IMR-90 (cell line): ENCODE measurements at regions not wholly inside any gene's neighbourhood (a gene's known extent, or its start where the extent isn't known, plus 50 kb on each side); places are given as distances from the start of the nearest gene placed in this dataset.

ENCODE experiments used
- ATAC-seq: fragments of 200-7000 bp; cut with Tn5 transposase; 2 replicates; pipeline ENCODE4 v1.9.1; 2020; ENCODE audit warnings: low read depth, mild to moderate bottlenecking, moderate library complexity
- BruUV-seq: library from RNA; stranded (reverse); fragments of 400-500 nt; replicated peaks from 2 replicates; lab custom pipeline; 2021; lab: Mats Ljungman, UMichigan
- CTCF ChIA-PET: fragments of 300-600 bp; formaldehyde crosslinking; extraction: SDS; loops from one replicate; lab custom pipeline; 2021; ENCODE audit warnings: antibody characterized with exemption; lab: Yijun Ruan, JAX
- POLR2A ChIA-PET: fragments of 300-600 bp; sonication (Branson Sonifier 250); formaldehyde crosslinking; loops from one replicate; lab custom pipeline; 2022; ENCODE audit warnings: antibody characterized with exemption; ENCODE audit not compliant: unreplicated experiment; lab: Charles Lee
- DNase-seq: peaks from one replicate; pipeline ENCODE4 v3.0.0; 2013
- H2AFZ ChIP-seq: replicated peaks from 2 replicates; pipeline ENCODE3; 2013; ENCODE audit warnings: low read length, mild to moderate bottlenecking; ENCODE audit not compliant: poor library complexity
- H2AK5ac ChIP-seq: 2 replicates; pipeline ENCODE4 v1.6.1; 2013; ENCODE audit warnings: low read depth, low read length, inconsistent platforms
- H2AK9ac ChIP-seq: replicated peaks from 2 replicates; pipeline ENCODE3; 2013; ENCODE audit warnings: mild to moderate bottlenecking, low read depth, low read length, moderate library complexity; ENCODE audit not compliant: poor library complexity
- H2BK120ac ChIP-seq: 2 replicates; pipeline ENCODE4 v1.6.1; 2013; ENCODE audit warnings: low read depth, low read length, inconsistent platforms
- H2BK15ac ChIP-seq: 3 replicates; pipeline ENCODE4 v1.6.1; 2013; ENCODE audit warnings: low read depth, low read length, inconsistent platforms
- H2BK20ac ChIP-seq: 2 replicates; pipeline ENCODE4 v1.6.1; 2013; ENCODE audit warnings: low read depth, mild to moderate bottlenecking, inconsistent platforms, low read length, moderate library complexity
- H2BK5ac ChIP-seq: 2 replicates; pipeline ENCODE4 v1.6.1; 2013; ENCODE audit warnings: mild to moderate bottlenecking, low read depth, low read length, inconsistent platforms; ENCODE audit not compliant: poor library complexity, severe bottlenecking
- H3K14ac ChIP-seq: replicated peaks from 2 replicates; pipeline ENCODE4 v1.6.1; 2013; ENCODE audit warnings: low read depth, low read length, inconsistent platforms
- H3K18ac ChIP-seq: 2 replicates; pipeline ENCODE4 v1.6.1; 2013; ENCODE audit warnings: low read depth, low read length, control low read depth
- H3K23ac ChIP-seq: 2 replicates; pipeline ENCODE4 v1.6.1; 2013; ENCODE audit warnings: low read depth, low read length, inconsistent platforms
- H3K27ac ChIP-seq: 2 replicates; pipeline ENCODE4 v1.5.1; 2013; ENCODE audit warnings: mild to moderate bottlenecking, control low read depth, low read length; ENCODE audit not compliant: insufficient read depth
- H3K27me3 ChIP-seq: 2 replicates; pipeline ENCODE4 v1.6.1; 2013; ENCODE audit warnings: low read length; ENCODE audit not compliant: control insufficient read depth, insufficient read depth
- H3K36me3 ChIP-seq: 2 replicates; pipeline ENCODE4 v1.6.1; 2013; ENCODE audit warnings: low read length, mixed read lengths; ENCODE audit not compliant: control insufficient read depth, insufficient read depth
- H3K4ac ChIP-seq: 2 replicates; pipeline ENCODE4 v1.6.1; 2013; ENCODE audit warnings: low read depth, low read length, inconsistent platforms
- H3K4me1 ChIP-seq: 2 replicates; pipeline ENCODE4 v1.6.1; 2013; ENCODE audit warnings: low read length, mixed read lengths; ENCODE audit not compliant: control insufficient read depth, insufficient read depth
- H3K4me2 ChIP-seq: 2 replicates; pipeline ENCODE4 v1.6.1; 2013; ENCODE audit warnings: low read depth, mild to moderate bottlenecking, control low read depth, low read length, moderate library complexity
- H3K4me3 ChIP-seq: 2 replicates; pipeline ENCODE4 v1.5.1; 2013; ENCODE audit warnings: low read depth, mild to moderate bottlenecking, control low read depth, low read length, moderate library complexity; ENCODE audit not compliant: insufficient read depth
- H3K56ac ChIP-seq: 2 replicates; pipeline ENCODE4 v1.6.1; 2013; ENCODE audit warnings: low read length, inconsistent platforms; ENCODE audit not compliant: insufficient read depth; ENCODE audit errors: extremely low read depth
- H3K79me1 ChIP-seq, 2 experiments: 2 replicates each; pipeline ENCODE4 v1.6.1; 2013; ENCODE audit warnings: low read length in 2 of 2, inconsistent platforms in 1 of 2, low read depth in 1 of 2
- H3K9ac ChIP-seq: 2 replicates; pipeline ENCODE4 v1.6.1; 2013; ENCODE audit warnings: low read depth, low read length, control low read depth
- H3K9me1 ChIP-seq: 2 replicates; pipeline ENCODE4 v1.6.1; 2013; ENCODE audit warnings: low read length, inconsistent platforms; ENCODE audit not compliant: insufficient read depth
- H3K9me3 ChIP-seq: 2 replicates; pipeline ENCODE4 v1.6.1; 2013; ENCODE audit warnings: low read length; ENCODE audit not compliant: control insufficient read depth, insufficient read depth
- H4K20me1 ChIP-seq: 2 replicates; pipeline ENCODE4 v1.6.1; 2013; ENCODE audit warnings: low read length, inconsistent platforms; ENCODE audit not compliant: insufficient read depth
- H4K5ac ChIP-seq: 2 replicates; pipeline ENCODE4 v1.6.1; 2013; ENCODE audit warnings: mild to moderate bottlenecking, low read depth, low read length, control low read depth
- H4K8ac ChIP-seq, 2 experiments: 2 replicates each; pipeline ENCODE4 v1.6.1; 2013; ENCODE audit warnings: low read depth in 2 of 2, low read length in 2 of 2, control low read depth in 1 of 2, inconsistent platforms in 1 of 2
- H4K91ac ChIP-seq: 2 replicates; pipeline ENCODE4 v1.6.1; 2013; ENCODE audit warnings: low read depth, low read length, inconsistent platforms; ENCODE audit not compliant: insufficient read depth
- BHLHE40 ChIP-seq: fragments of 150-350 bp; IDR thresholded peaks from 2 replicates; pipeline ENCODE4 v1.6.1; 2016; ENCODE audit warnings: mild to moderate bottlenecking, low read depth, low read length
- CEBPB ChIP-seq: IDR thresholded peaks from 2 replicates; pipeline ENCODE4 v1.6.1; 2012; ENCODE audit warnings: low read depth, low read length, improper control_type of control experiment
- FOS ChIP-seq: fragments of 150-350 bp; IDR thresholded peaks from 2 replicates; pipeline ENCODE4 v1.6.1; 2016; ENCODE audit warnings: low read depth, low read length
- MAZ ChIP-seq: IDR thresholded peaks from 2 replicates; pipeline ENCODE4 v1.6.1; 2012; ENCODE audit warnings: low read depth, mild to moderate bottlenecking, low read length, improper control_type of control experiment, moderate library complexity, borderline replicate concordance
- MXI1 ChIP-seq: IDR thresholded peaks from 2 replicates; pipeline ENCODE4 v1.6.1; 2012; ENCODE audit warnings: low read depth, mild to moderate bottlenecking, low read length, moderate library complexity, borderline replicate concordance
- SMC3 ChIP-seq: fragments of 150-350 bp; IDR thresholded peaks from 2 replicates; pipeline ENCODE4 v1.6.1; 2016; ENCODE audit warnings: low read depth, mild to moderate bottlenecking, antibody characterized with exemption, low read length, moderate library complexity
- whole genome bisulfite sequencing, 2 experiments: methylation state at CpG; one replicate each; pipeline versions ENCODE4 v1.1.5 to v1.1.7; 2013; ENCODE audit warnings: missing lambda C conversion rate in 2 of 2; ENCODE audit not compliant: insufficient read length in 1 of 2; ENCODE audit errors: extremely low coverage in 2 of 2; 5-methylcytosine and 5-hydroxymethylcytosine counted together
- dilution Hi-C: fragments of 300-500 bp; cut with HindIII; formaldehyde crosslinking; loops from one replicate; pipeline ENCODE4 v1.14.3; 2018; ENCODE audit warnings: low sequenced_read_pairs; ENCODE audit not compliant: unreplicated experiment
- in situ Hi-C: fragments of 300-500 bp; cut with MboI; formaldehyde crosslinking; loops from 3 replicates; pipeline ENCODE4 v1.14.3; 2019; ENCODE audit warnings: low sequenced_read_pairs, inconsistent platforms, mixed read lengths
- intact Hi-C: fragments of 100-400 bp; cut with micrococcal nuclease; formaldehyde crosslinking; loops from 2 replicates; pipeline ENCODE4 v1.10.0; 2022
- TF ChIP-seq, protein P1 (sequence below): fragments of 150-350 bp; IDR thresholded peaks from 2 replicates; pipeline ENCODE4 v1.6.1; 2016; ENCODE audit warnings: low read depth, mild to moderate bottlenecking, low read length, moderate library complexity, borderline replicate concordance

DNA sequence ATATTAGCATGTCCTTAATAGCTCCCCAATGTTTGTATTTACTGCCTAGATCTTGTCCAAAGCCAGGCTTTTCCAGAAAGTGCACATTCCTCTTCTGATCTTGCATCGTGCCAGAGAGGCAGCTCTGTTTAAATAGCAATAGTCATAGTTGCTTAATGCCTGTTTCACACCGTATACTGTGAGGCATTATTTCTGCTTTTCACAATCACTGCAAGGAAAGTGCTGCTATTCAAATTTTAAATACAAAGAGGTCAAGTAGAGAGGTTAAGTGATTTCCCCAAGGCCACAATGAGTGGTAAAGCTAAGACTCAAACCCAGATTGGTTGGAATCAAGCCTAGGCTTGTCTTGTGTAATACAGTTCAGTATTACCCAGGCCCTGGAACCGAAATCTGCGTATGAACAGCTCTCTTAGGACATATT lies 153.6 kb downstream of the SNX18 start:
- ChIA-PET POLR2A (interaction anchor here (0.6 to 1.3 kb wide), 3 partner anchors 152 to 636 kb away, joined by 3 to 4 read pairs (median 3); partner anchors contain the start of genes DHX29 and MTREX), CTCF (interaction anchor here (0.6 kb wide), 2 partner anchors 30 to 1279 kb away, joined by 3 to 4 read pairs; no protein-coding TSS in a partner anchor)
- Histone ChIP-seq H4K5ac (peak overlapping the region; percentile 85), H3K27me3 (no peaks in the 10 kb centered on the region), H3K23ac (no peak overlapping the region), H4K20me1 (no peaks in the 10 kb centered on the region), H3K79me1 (peaks cover 0 to 43% of the 10 kb centered on the region in 2 experiments; a peak in 2 of 4 replicates), H2BK20ac (peak overlapping the region; percentile 35), H3K4me1 (peaks cover 22% of the 10 kb centered on the region), H3K18ac (peak overlapping the region; percentile 97), H3K14ac (peak overlapping the region; percentile 94), H3K9me1 (peaks cover 19% of the 10 kb centered on the region), H4K8ac (peak overlapping the region; percentile 10 to 83; a peak in 2 of 4 replicates), H3K36me3 (no peaks in the 10 kb centered on the region), H3K9me3 (no peaks in the 10 kb centered on the region), H3K56ac (0 out of 2 replicates have a peak overlapping the region, but pooled peaks have one; percentile 2), H3K4me3 (no peak overlapping the region), H3K4me2 (no peak overlapping the region), H4K91ac (peak overlapping the region; percentile 90), H2AFZ (no peak overlapping the region), H3K9ac (no peak overlapping the region), H2BK15ac (peak overlapping the region; percentile 80; the same call in 2 of the 3 replicates), H3K4ac (peak overlapping the region; percentile 95), H2AK9ac (no peak overlapping the region), H2BK5ac (peak overlapping the region; percentile 91), H2AK5ac (peak overlapping the region; percentile 75; the same call in 1 of the 2 replicates), H2BK120ac (peak overlapping the region; percentile 98), H3K27ac (peak overlapping the region; percentile 98; the same call in 1 of the 2 replicates)
- in situ Hi-C loops (no loop called here), intact Hi-C loops (no loop called here), dilution Hi-C loops (no loop called here)
- BruUV-seq: no TSS peak
- no peak for TF ChIP-seq MXI1
- TF ChIP-seq SMC3: no peak
- TF ChIP-seq BHLHE40: no peak
- no peak for TF ChIP-seq FOS
- TF ChIP-seq, protein P1, sequence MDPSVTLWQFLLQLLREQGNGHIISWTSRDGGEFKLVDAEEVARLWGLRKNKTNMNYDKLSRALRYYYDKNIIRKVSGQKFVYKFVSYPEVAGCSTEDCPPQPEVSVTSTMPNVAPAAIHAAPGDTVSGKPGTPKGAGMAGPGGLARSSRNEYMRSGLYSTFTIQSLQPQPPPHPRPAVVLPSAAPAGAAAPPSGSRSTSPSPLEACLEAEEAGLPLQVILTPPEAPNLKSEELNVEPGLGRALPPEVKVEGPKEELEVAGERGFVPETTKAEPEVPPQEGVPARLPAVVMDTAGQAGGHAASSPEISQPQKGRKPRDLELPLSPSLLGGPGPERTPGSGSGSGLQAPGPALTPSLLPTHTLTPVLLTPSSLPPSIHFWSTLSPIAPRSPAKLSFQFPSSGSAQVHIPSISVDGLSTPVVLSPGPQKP: no peak
- peak; percentile 39 for TF ChIP-seq CEBPB
- TF ChIP-seq MAZ: no peak
- peak; percentile 52 for ATAC-seq
- no CpG with 5 or more reads among the region's 4 CpGs for WGBS, 2 experiments
- DNase-seq: peak; percentile 36
